ENCODE measurements at regions not wholly inside any gene's neighbourhood (a gene's known extent, or its start where the extent isn't known, plus 50 kb on each side); places are given as distances from the start of the nearest gene placed in this dataset.

DNA sequence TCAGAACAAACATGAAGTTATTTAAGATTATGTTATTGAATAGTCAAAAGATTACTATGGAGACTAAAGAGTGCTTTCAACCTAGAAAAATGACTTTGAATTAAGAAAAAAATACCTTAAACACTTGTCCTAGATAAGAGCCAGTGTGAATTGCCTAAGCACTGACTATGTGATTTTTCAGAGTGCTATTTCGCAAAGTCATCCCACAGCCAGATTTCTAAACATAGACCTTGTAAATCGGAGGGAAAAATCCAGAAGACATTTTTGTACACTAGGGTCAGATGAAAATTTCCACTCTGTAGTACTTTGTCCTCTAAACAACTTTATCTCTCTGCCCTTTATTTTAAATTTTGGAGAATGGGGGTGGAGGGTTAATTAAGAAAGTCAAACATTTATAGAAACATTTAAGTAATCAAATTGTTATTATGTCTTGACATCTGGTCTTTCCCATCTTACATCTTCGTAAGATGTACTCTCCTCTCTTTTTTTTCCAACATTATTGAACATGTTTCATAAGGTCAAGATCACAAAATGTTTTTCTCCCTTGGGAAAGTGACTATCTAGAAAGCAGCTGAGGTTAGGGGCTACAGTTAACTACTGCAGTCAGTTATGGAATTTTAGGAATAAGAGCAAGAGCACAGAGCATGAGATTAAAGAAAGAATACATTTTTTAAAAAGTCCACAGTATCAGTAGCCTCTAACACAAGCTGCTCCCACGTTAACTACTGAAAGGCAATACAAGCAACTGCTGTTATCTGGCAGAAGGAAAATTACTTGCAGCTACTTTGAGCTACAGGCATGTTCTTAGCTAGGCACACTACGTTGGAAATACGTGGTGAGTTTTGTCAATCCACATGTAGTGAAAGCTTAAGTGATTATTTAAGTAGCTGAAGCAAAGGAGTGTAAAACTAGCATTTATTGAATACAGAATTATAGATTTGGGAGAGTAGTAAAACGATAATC, 648.5 kb downstream of the HTR1B start:
- TF ChIP-seq FOXA1 (IDR thresholded peaks at IDR 0.05) = no peak
- no peak for TF ChIP-seq TARDBP (IDR thresholded peaks at IDR 0.05)
- TF ChIP-seq SP1 (IDR thresholded peaks at IDR 0.05) = no peak
- TF ChIP-seq BHLHE40 (IDR thresholded peaks at IDR 0.05; ENCODE audit: borderline replicate concordance) = no peak
- no peak for TF ChIP-seq L3MBTL2 (conservative IDR thresholded peaks at IDR 0.05)
- no peak for TF ChIP-seq FOXM1 (IDR thresholded peaks at IDR 0.05; ENCODE audit: borderline replicate concordance)

Data from HEK293T (cell line).